ENCODE measurements at regions not wholly inside any gene's neighbourhood (a gene's known extent, or its start where the extent isn't known, plus 50 kb on each side); places are given as distances from the start of the nearest gene placed in this dataset.

DNA sequence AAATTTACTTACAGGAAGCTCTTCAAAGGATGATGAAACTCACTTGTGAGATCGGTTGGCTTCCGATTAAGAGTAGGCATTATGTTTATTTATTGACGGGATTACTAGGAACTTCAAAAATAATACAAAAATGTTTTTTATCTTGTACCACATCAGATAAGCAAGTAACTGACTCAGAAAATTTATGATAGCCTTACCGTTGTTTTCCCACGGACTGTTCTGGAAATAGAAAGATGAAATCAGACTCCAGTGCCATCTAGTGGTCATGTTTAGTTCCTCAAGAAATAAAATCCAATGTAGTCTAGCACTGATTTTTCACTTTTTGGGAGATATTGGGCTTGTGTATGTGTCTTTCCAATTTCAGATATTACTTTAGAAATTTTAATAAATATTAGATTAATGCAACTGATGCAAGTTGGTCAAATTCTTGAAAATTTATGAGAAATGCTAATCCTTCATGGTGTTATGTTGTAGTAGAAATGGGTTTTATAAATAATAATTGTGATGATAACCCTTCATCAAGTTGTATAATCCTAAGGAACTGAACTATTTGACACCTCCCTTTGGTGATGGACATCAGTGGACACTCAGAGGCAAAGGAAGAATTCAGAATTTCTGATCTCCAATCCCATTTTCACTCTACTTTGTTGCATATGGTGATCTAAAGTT lies 168.8 kb downstream of the TMEM26 start:
- no peaks in the 10 kb centered on the region for H4K20me1 ChIP-seq (ENCODE audit: insufficient read depth, low read length)
- H3K9ac ChIP-seq (ENCODE audit: low read depth, low read length), result no peak overlapping the region
- ATAC-seq (ENCODE audit: insufficient read depth, low read depth), result no peak
- TF ChIP-seq, protein P1, sequence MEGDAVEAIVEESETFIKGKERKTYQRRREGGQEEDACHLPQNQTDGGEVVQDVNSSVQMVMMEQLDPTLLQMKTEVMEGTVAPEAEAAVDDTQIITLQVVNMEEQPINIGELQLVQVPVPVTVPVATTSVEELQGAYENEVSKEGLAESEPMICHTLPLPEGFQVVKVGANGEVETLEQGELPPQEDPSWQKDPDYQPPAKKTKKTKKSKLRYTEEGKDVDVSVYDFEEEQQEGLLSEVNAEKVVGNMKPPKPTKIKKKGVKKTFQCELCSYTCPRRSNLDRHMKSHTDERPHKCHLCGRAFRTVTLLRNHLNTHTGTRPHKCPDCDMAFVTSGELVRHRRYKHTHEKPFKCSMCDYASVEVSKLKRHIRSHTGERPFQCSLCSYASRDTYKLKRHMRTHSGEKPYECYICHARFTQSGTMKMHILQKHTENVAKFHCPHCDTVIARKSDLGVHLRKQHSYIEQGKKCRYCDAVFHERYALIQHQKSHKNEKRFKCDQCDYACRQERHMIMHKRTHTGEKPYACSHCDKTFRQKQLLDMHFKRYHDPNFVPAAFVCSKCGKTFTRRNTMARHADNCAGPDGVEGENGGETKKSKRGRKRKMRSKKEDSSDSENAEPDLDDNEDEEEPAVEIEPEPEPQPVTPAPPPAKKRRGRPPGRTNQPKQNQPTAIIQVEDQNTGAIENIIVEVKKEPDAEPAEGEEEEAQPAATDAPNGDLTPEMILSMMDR (IDR thresholded peaks at IDR 0.05; ENCODE audit: borderline replicate concordance, extremely low read depth, low read length, poor library complexity, severe bottlenecking), result peak; percentile 66
- no peak for TF ChIP-seq EZH2 (IDR thresholded peaks at IDR 0.05; ENCODE audit: borderline replicate concordance, low read depth, low read length, severe bottlenecking)
- no peak for DNase-seq
- H3K4me1 ChIP-seq (ENCODE audit: insufficient read depth, low read length), result peaks cover 53% of the 10 kb centered on the region
- H3K79me2 ChIP-seq (ENCODE audit: insufficient read depth, low read length), result no peaks in the 10 kb centered on the region
- no peak overlapping the region for H3K4me2 ChIP-seq (ENCODE audit: insufficient read depth, low read length)
- H3K36me3 ChIP-seq (ENCODE audit: insufficient read depth, low read length), result peaks cover 4% of the 10 kb centered on the region; the same call in 1 of the 2 replicates
- no peaks in the 10 kb centered on the region for H3K27me3 ChIP-seq (ENCODE audit: insufficient read depth, low read length, poor library complexity)
- H2AFZ ChIP-seq (ENCODE audit: low read depth, low read length), result no peak overlapping the region
- peak overlapping the region; percentile 26; the same call in 1 of the 2 replicates for H3K27ac ChIP-seq (ENCODE audit: low read length)
- peaks cover 8% of the 10 kb centered on the region for H3K9me3 ChIP-seq (ENCODE audit: insufficient read depth, low read length, severe bottlenecking)
- no peak overlapping the region for H3K4me3 ChIP-seq (ENCODE audit: low read depth in 1 of 2, low read length in 2 of 2)

DNA sequence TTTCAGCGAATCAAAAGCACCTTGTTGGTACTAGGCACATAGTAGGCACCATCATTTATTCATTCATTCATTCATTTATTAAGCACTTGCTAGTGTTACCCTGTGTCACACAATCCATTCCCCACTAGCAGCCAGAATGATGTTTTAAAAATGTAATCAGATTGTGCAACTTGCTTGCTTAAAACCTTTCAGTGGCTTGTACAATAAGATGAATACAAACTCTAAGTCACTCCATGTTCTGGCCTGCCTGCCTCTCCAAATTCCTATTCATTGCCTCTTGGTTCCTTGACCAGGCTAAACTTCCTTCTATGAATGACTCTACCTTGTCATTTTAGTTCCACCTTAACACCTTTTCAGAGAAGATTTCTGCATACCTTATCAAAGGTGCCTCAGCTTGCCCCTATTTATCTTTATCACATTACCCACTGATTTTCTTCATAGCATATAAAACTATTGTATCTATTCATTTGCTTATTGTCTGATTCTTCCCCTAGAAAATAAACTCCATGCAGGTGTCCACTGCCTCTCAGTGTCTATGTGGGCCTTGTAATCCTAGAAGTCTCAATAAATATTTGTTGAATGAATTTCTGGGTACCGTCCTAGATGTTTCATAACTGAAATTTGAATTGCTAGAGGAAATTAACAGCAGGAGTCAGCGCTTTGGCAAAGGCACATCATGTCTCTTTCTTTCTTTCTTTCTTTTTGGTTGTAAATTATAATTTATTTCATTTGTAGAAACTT lies 169.5 kb downstream of the TMEM26 start:
- no peaks in the 10 kb centered on the region for H3K27me3 ChIP-seq (ENCODE audit: insufficient read depth, low read length, poor library complexity)
- ATAC-seq (ENCODE audit: insufficient read depth, low read depth) (no peak), DNase-seq (no peak)
- H3K9me3 ChIP-seq (ENCODE audit: insufficient read depth, low read length, severe bottlenecking), result peaks cover 8% of the 10 kb centered on the region
- H3K4me1 ChIP-seq (ENCODE audit: insufficient read depth, low read length), result peaks cover 49% of the 10 kb centered on the region
- H4K20me1 ChIP-seq (ENCODE audit: insufficient read depth, low read length), result no peaks in the 10 kb centered on the region
- peak overlapping the region; percentile 26; the same call in 1 of the 2 replicates for H3K27ac ChIP-seq (ENCODE audit: low read length)
- no peak overlapping the region for H3K4me3 ChIP-seq (ENCODE audit: low read depth in 1 of 2, low read length in 2 of 2)
- no peak overlapping the region for H2AFZ ChIP-seq (ENCODE audit: low read depth, low read length)
- no peaks in the 10 kb centered on the region for H3K79me2 ChIP-seq (ENCODE audit: insufficient read depth, low read length)
- H3K4me2 ChIP-seq (ENCODE audit: insufficient read depth, low read length), result no peak overlapping the region
- H3K36me3 ChIP-seq (ENCODE audit: insufficient read depth, low read length), result peaks cover 4% of the 10 kb centered on the region; the same call in 1 of the 2 replicates
- no peak overlapping the region for H3K9ac ChIP-seq (ENCODE audit: low read depth, low read length)
- TF ChIP-seq, protein P1 (IDR thresholded peaks at IDR 0.05; ENCODE audit: borderline replicate concordance, extremely low read depth, low read length, poor library complexity, severe bottlenecking), result no peak
- TF ChIP-seq EZH2 (IDR thresholded peaks at IDR 0.05; ENCODE audit: borderline replicate concordance, low read depth, low read length, severe bottlenecking), result no peak

DNA sequence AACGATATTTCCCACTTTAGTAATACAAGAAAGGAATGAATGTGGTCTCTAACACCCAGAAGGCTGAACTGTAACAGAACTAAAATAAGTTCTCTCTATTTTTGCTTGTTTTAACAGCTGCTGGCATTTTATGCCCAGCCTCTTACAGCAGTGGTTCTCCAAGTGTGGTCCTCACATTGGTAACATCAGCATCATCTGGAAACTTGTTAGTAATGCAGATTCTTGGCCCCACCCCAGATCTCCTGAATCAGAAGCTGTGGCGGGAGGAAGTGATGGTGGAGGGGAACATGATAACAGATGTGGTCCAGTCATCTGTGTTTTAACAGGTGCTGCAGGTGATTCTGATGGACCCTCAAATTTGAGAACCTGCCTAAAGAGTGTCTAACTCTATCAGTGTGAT lies 170.1 kb downstream of the TMEM26 start:
- Histone ChIP-seq H3K36me3 (ENCODE audit: insufficient read depth, low read length) (peaks cover 4% of the 10 kb centered on the region; the same call in 1 of the 2 replicates), H3K4me3 (ENCODE audit: low read depth in 1 of 2, low read length in 2 of 2) (no peak overlapping the region), H3K9ac (ENCODE audit: low read depth, low read length) (no peak overlapping the region), H4K20me1 (ENCODE audit: insufficient read depth, low read length) (no peaks in the 10 kb centered on the region), H2AFZ (ENCODE audit: low read depth, low read length) (no peak overlapping the region), H3K79me2 (ENCODE audit: insufficient read depth, low read length) (no peaks in the 10 kb centered on the region), H3K4me1 (ENCODE audit: insufficient read depth, low read length) (peaks cover 43% of the 10 kb centered on the region), H3K27me3 (ENCODE audit: insufficient read depth, low read length, poor library complexity) (no peaks in the 10 kb centered on the region), H3K9me3 (ENCODE audit: insufficient read depth, low read length, severe bottlenecking) (peaks cover 8% of the 10 kb centered on the region), H3K4me2 (ENCODE audit: insufficient read depth, low read length) (no peak overlapping the region), H3K27ac (ENCODE audit: low read length) (no peak overlapping the region)
- no peak for TF ChIP-seq EZH2 (IDR thresholded peaks at IDR 0.05; ENCODE audit: borderline replicate concordance, low read depth, low read length, severe bottlenecking)
- TF ChIP-seq, protein P1 (IDR thresholded peaks at IDR 0.05; ENCODE audit: borderline replicate concordance, extremely low read depth, low read length, poor library complexity, severe bottlenecking), result no peak
- ATAC-seq (ENCODE audit: insufficient read depth, low read depth), result no peak
- no peak for DNase-seq
